ENCODE measurements at regions not wholly inside any gene's neighbourhood (a gene's known extent, or its start where the extent isn't known, plus 50 kb on each side); places are given as distances from the start of the nearest gene placed in this dataset.
"Not testable (repeated sequence)": the region's sequence is repeated elsewhere in the genome, so short reads cannot be mapped to it uniquely, and the experiment has no call there.

DNA sequence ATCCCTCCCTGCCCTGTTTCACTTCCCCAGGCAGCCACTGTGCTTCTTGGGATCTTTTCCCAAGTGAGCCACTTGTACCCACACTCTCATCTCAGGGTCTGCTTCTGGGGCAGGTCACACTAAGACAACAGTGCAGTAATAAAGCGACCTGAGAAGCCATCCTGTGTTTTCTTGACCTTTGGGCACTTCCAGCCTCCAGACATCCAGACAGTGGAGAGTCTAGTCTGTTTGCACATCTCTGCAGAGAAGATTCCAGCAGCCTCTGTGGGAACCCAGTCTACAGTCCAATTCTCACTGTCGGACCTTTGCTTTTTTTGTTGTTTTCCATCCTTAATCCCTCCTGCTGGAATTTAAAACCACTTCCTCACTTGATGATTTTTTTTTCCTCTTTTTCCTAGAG, 50.3 kb upstream of the ATP6AP2 start:
- DNase-seq (ENCODE audit: low read depth in 2 of 2) = no peak

DNA sequence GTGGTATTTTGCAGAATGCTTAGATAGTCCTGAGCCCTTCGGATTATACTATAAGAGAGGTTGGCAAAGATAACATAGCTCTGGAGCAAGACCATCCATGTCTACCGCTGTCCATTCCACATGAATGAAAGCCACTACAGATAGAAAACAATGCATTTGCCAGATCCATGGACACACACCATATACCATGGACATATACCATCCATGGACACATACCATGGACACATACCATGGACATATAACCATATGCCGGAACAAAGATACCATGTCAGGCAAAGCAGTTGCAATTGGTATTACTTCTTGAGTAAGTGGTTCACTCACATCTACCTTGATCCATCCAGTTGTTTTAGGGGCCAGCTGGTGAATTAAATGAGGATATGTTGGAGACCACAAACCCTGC, 53.2 kb upstream of the ATP6AP2 start:
- no peak for DNase-seq (ENCODE audit: low read depth in 2 of 2)

DNA sequence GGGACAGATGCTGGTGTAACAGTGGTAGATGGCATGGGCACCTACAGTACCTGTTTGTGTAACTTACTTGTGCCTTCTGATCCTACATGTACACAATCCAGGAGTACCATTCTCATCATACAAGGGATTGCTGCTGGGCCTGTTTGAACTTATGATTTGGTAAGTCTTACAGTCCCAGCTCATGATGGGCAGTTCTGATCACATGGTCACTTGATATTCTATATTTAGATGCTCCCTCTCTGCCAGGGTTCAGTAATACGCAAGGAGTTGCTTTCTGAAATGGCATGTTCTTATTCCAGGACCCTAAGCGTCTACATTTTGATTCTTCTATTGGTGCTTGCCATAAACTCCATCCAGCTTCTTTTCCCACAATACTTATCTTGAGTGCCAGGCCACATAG, 54.4 kb upstream of the ATP6AP2 start:
- DNase-seq (ENCODE audit: low read depth in 2 of 2) = no peak

DNA sequence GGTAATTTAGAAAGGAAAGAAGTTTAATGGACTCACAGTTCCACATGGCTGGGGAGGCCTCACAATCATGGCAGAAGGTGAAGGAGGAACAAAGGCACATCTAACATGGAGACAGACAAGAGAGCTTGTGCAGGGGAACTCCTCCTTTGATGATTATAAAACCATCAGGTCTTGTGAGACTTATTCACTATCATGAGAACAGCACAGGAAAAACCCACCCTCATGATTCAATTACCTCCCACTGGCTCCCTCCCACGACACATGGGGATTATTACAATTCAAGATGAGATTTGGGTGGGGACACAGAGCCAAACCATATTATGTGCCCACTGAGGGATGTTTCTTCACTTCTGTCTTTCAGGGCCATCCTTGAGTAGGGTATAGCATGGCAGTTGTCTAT, 54.9 kb upstream of the ATP6AP2 start:
- not testable (repeated sequence) for DNase-seq (ENCODE audit: low read depth in 2 of 2)

DNA sequence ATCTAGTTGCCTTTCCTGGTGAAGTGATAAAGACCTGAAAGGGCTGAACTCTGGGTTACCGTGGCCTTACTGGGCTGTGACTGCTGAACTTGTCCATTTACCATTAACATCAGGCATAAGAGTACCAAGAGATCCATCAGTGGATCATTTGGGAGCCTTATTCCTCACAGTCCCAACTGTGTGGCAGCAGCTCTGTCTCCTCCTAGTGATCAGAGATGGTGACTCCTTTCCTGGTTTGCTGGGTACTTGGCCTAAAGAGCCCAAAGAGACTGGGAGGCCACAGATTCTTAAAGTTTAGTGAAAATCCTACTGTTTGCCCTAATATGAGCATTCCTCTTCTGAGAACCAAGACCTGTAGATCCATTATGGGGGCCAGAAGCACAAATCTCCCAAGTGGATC, 56.3 kb upstream of the ATP6AP2 start:
- DNase-seq (ENCODE audit: low read depth in 2 of 2) = no peak

DNA sequence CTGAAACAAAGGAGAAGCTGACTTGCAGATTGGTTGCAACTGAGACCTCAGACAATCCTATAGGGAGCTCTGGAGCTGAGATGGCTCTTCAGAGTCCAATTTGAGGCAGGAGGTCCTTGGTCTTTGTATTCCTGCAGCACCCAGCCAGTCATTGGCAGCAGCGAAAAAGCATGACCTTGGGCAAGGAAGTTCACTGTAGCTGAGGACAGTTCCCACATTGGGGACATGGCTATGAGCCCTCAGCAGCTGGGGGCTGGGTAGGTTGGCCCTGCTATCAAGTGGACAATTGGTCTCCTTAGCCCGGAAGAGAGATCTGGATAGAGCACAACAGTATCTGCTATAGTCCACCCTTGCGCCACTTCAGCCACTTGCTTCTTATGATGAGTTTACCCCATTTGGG, 56.9 kb upstream of the ATP6AP2 start:
- no peak for DNase-seq (ENCODE audit: low read depth in 2 of 2)

DNA sequence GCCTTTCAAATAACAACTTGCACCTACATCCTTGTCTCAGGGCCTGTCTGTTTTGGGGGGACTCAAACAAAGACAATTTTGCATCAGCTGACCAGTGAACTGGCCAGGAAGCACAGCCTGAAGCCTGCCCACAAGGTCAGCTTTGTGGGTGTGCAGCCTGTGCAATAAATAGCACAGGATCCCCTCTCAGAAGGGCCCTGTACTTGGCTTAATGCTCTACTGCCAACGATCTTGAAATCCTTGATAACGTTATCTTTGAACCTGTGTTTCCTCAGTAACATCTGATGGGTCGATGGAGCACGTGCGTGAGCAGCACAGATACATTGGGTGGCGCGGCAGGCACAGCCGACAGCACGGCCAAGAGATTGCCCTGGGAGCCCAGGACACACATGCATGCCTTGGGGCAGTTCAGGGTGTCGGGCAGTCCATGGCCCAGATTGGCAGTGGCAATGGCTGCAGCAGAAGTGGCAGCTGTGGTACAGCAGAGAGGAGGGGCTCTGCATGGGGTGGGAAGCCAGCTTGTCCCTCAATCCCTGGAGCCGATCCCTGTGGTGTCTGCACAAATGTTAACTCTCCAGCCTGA, 58.8 kb upstream of the ATP6AP2 start:
- no peak for DNase-seq (ENCODE audit: low read depth in 2 of 2)

DNA sequence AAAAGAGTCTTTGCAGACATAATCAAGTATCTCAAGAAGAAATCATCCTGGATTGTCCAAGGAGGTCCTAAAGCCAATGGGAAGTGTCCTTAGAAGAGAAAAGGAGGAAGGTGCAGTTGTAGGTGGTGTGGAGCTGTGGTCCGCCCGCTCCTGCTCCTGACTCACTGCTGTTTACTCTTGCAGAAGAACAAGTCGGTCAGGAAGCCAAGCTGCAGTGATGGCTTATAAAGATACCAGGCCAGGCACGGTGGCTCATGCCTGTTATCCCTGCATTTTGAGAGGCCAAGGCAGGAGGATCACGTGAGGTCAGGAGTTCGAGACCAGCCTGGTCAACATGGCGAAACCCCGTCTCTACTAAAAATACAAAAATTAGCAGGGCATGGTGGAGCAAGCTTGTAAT, 66.4 kb upstream of the ATP6AP2 start:
- DNase-seq (ENCODE audit: low read depth in 2 of 2) = no peak

DNA sequence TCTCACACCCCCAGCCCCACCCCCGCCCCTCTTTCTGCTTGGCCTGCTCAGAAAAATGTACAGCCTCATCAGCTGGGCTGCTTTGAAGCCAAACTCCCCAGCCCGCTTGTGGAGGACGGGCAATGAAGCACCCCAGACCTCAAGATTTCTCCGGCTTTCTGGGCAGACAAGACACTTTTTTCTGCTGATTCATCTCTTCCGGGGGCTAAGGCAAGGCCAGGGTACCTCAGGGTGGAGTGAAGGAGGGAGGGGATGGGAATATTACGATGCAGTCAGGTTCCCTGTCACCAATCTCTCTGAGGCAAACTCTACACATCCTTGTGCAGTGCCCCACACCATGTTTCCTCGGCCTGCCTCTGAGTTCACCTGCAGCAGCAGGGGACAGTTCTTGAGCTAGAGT, 66.9 kb upstream of the ATP6AP2 start:
- no peak for DNase-seq (ENCODE audit: low read depth in 2 of 2)

DNA sequence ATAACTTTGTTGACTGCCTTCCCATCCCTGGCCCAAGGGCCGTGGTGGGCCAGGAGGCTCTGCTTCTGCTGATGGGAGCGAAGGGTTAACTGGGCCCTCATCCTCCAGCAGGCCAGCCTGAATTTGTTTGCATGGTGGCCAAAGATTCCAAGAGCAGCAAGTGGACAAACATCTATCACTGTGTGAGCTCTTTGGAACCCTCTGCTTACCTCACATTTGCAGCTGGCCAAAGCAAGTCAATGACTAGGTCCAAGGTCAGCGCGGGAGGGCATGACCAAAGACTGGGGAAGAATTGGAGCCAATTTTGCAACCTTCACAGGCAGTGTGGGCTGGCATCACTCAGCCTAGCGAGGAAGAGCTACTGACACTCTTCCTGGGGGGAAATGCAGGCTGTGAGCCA, 67.8 kb upstream of the ATP6AP2 start:
- no peak for DNase-seq (ENCODE audit: low read depth in 2 of 2)

DNA sequence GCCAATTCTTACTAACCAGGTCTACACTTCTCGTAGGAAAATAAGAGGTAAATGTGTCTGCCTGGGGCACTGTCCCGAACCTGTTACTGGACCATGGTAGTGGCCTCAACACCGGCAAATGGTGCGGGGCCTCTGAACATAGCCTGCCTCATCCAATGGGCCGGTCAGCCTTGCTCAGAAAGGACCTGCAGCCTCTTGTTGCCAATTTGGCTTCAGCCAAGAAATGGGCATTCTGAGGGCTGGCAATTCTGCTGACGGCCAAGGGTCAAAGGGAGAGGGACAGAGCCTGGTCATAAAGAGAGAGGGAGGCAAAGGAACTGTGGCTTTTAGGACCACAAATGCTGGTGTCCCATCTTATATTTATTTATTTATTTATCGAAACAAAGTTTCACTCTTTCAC, 69.5 kb upstream of the ATP6AP2 start:
- no peak for DNase-seq (ENCODE audit: low read depth in 2 of 2)

DNA sequence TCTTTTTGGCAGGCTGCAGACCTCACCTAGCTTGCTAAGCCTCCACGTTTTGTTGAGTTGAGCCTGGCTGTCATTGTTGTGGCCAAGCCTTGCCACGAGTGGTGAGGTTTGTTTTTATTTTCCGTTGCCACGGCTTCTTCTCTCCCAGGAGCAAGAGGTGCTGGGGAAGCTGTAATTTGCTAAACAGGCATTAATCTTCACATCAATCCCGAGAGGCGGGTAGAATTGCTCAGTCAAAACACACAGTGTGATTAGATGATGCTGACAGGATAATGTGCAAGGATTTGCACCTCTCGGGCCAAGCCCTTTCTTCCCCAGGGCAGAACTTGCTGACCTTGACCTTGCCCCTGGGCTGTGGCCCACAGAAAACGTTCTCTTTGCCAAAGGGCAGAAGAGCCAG, 72.2 kb upstream of the ATP6AP2 start:
- DNase-seq (ENCODE audit: low read depth in 2 of 2) = no peak

DNA sequence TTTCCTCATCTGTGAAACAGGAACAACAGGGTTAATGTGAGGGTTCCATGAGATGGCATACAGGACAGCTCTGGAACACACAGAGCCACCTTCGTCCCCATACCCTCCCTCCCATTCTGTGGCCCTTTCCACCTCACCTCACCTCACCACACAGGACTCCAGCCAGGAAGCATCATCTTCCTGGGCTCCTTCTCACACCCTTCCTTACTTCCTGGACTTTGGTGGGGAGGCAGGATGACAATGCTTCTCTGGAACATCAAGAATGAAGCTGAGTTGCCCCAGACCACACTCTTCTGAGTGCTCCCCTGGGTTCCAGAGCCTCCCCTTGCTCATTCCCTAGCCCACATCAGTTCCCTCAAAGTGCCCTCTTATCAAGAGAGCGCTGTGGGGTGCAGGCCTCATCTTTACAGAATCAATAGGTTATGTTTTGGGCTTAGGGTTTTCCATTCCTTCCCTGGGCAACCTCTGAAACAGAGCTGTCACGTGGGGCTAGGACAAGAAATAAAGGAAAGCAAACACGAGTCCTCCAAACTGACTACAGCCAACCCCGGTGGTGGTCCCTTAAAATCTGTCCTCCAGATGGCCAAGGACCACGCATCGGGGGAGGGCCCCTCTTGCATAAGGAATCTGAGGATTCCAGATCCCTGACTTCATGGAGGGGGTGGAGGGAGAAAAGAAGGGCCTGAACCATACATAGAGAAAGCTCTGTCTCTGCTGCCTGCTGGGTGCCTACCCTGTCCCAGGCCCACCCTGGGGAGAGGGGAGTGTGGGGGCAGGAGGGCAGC, 74.4 kb upstream of the ATP6AP2 start:
- no peak for DNase-seq (ENCODE audit: low read depth in 2 of 2)

DNA sequence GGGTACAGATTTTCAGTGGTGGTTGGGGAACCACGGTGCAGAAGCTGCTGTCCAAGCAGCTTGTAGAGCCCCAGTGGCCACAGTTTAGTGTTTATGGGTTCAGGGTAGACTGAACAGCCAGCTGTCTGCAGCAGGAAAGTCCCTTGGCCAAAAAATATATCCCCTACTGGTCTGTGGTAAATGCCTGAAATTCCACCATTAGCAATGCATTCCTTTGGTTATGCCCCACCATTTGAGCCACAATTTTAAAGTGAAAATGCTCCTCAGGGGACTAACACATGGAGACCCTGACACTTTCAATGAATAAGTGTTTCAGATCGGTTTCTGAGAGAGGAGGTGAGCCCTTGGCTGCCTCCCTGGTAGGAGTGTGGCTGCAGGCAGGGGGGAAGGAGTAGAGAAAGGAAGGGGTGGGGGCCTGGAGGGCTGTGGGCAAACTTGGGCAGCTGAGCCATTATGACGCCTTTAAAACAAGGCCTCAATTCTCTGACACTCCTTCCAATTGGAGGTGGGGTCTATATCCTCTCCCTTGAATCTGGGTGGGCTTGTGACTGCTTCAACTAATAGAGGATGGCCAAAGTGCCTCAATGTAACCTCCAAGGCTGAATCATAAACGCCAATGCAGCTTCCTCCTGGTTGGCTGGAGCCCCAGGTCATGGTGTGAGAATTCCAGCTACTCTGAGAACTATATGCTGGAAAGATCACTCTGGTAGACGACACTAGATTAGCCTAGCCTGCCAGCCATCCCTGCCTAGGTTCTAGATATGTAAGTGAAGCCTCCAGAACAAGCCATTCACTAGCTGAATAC, 75.8 kb upstream of the ATP6AP2 start:
- DNase-seq (ENCODE audit: low read depth in 2 of 2) = no peak

DNA sequence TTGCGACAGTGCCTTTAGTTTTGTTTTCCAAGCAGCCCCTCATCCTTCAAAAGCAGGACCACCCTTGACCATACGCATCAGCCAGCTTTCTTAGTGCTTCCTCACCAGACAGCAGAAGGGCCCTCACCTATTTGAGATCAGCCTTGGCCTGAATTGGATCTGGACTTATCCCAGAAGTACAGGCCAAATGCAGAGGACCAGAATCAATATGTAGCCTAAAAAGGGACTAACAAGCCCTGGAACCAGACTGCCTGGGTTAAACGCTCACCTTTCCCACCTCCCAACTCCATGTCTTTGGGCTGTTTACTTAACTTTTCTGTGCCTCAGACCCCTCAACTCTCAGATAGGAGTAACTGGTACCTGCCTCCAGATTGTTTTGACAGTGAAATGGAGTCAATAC, 77.7 kb upstream of the ATP6AP2 start:
- no peak for DNase-seq (ENCODE audit: low read depth in 2 of 2)

DNA sequence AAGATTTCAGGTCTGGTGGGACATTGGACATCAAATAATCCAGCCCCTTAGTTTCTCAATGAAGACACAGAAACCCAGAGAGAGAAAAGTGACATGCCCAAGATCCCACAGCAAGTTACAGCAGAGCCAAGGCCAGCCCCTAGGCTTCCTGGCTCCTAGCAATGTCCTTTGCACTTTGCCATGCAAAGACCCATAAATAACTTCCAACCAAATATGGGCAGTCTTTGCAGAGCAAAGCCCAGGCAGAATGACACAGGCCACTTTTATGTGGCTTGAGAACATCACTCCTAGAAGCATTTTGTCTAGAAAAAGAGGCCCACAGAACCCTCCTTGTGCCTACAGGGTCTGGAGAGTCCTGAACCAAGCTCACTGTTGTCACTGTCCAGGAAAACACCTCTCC, 78.1 kb upstream of the ATP6AP2 start:
- DNase-seq (ENCODE audit: low read depth in 2 of 2) = no peak

DNA sequence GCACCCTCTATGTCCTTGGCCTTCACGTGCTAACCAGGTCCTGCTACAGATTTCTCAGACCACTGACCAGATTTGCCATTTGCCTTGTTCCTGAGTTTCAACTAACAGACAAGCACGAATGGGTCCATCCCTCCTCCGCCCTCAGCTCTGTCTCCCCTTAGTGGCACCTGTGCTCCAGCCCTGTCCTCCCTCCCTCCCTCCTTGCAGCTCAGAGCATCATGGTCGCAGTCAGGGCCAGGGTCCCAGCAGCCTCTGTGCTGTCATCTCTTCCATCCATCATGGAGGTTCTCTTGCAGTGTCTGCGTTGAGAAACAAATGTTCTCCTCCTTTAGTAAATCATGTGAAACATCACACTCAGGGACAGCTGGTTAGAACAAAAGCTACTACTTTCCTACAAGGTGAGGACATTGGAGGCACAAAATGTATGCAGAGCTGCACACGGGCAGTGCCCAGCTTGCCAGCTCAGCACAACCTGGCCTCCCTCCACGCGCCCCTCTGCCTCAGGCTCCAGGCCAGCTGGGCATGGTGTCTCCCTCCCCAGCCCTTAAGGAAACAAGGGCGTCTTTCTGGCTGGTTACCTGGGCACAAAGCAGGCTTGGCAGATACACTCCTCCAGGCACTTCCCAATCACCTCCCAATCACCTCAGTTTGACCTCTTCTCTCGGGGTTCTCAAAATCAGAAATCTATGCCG, 79.5 kb upstream of the ATP6AP2 start:
- no peak for DNase-seq (ENCODE audit: low read depth in 2 of 2)

DNA sequence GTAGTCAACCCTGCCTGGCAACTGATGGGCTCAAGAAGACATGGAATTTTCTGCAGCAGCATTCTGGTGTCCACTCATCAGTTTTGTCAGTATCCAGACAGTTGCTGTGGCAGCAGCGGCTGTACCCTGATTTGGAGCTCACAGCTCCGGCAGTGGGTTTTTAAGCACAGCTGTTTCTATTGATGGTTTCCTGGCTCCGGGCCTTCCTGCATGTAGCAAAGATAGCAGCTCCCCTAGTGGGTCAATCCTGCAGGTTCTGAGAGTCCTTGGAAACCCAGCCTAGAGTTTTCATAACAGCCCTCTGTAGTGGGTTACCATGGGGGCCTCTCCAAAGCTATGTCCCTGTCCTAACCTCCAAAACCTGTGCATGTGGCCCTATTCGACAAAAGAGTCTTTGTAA, 84.0 kb upstream of the ATP6AP2 start:
- no peak for DNase-seq (ENCODE audit: low read depth in 2 of 2)

DNA sequence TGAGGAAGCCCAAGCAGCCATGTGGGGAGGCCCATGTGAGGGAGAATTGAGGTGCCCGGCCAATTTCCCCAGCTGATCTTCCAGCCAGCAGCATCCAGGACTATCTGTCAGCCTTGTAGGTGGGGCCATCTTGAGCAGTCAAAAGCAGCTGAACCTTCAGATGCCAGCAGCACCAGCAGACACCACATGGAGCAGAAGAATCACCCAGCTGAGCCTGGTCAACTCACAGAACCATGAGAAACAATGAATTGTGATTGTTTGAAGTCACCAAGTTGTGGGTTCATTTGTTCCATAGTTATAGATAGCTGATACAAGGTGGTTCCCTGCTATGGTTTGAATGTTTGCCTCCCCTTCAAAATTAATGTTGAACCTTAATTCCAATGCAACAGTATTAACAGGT, 85.1 kb upstream of the ATP6AP2 start:
- DNase-seq (ENCODE audit: low read depth in 2 of 2) = no peak

DNA sequence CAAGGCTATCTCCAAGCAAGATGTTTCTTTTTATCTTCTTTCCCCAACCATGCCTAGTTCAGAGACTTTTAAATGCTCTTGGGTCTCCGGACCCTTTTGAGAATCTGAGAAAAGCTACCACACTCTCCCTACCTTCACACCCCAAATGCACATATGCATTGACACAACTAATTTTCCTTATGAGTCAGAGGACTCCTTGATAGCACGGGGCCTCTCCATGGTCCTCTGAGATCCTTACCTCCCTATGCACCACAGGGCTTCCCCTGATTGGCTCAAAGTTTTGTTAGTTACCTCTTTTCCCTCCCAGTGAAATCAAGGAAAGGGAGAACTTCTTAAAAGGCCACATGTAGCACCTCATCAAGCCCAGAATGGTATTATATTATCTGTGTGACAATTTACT, 86.8 kb upstream of the ATP6AP2 start:
- DNase-seq (ENCODE audit: low read depth in 2 of 2) = no peak

DNA sequence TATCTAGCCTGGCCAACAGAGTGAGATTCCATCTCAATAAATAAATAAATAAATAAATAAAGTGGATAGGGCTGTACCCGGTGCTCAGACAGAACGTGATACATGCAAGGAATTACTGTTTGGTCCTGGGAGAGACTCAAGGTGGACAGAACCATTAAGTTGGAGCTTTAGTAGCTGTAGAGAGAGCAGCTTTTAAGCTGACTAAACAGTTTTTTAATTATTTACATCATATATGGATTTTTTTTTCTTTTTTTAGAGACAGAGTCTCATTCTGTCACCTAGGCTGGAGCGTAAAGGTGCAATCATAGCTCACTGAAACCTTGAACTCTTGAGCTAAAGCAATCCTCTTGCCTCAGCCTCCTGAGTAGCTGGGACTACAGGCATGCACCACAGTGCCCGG, 92.5 kb upstream of the ATP6AP2 start:
- DNase-seq (ENCODE audit: low read depth in 2 of 2) = no peak

DNA sequence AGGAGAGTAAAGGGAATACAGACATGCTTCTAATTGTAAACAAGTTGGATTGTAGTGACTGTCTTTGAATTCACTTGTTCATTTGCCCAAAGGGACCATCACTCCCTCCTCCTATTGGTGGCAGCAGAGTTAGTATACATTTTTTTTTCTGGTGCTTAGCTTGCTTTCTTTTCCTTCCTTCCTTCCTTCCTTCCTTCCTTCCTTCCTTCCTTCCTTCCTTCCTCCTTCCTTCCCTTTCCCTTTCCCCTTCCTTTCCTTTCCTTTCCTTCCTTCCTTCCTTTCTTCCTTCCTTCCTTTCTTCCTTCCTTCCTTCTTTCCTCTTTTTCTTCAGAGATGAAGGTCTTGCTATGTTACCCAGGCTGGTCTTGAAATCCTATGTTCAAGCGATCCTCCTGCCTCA, 94.8 kb upstream of the ATP6AP2 start:
- DNase-seq (ENCODE audit: low read depth in 2 of 2) = no peak

Data from stimulated activated CD8-positive, alpha-beta memory T cell treated with anti-CD3 and anti-CD28 coated beads, Interleukin-2, amount 100 ng/mL, for 1 hour (primary cell).